Uterus (tissue), 2 donors: ENCODE measurements at regions not wholly inside any gene's neighbourhood (a gene's known extent, or its start where the extent isn't known, plus 50 kb on each side); places are given as distances from the start of the nearest gene placed in this dataset.

ENCODE experiments used
- CTCF ChIP-seq, 4 experiments: fragments of 200-600 bp in 2 of 4; fragments of 450-650 bp in 2 of 4; sonication (generic) in 2 of 4; IDR thresholded peaks; one replicate each; pipeline ENCODE4 v1.5.1; 2016 to 2019; ENCODE audit warnings: antibody characterized with exemption in 4 of 4, mild to moderate bottlenecking in 2 of 4, moderate library complexity in 1 of 4
- POLR2A ChIP-seq, 2 donors: fragments of 450-650 bp; IDR thresholded peaks; one replicate each; pipeline ENCODE4 v1.6.1; 2016; ENCODE audit warnings: antibody characterized with exemption in 2 of 2, mild to moderate bottlenecking in 1 of 2, moderate library complexity in 1 of 2

- TF ChIP-seq POLR2A (IDR thresholded peaks at IDR 0.05) (no peak), CTCF (IDR thresholded peaks at IDR 0.05) (no peak)
Measured at GRCh38 chr12:97203408-97203807, 259.2 kb upstream of the RMST start.
